CD4-positive, alpha-beta T cell treated with Interferon alpha-2 for 1 hour (primary cell): ENCODE measurements at regions not wholly inside any gene's neighbourhood (a gene's known extent, or its start where the extent isn't known, plus 50 kb on each side); places are given as distances from the start of the nearest gene placed in this dataset.

ENCODE experiments used
- DNase-seq, 2 donors: peaks; one replicate each; pipeline ENCODE4 v3.0.0-alpha.2; 2020 to 2022

GRCh38 chr16:8373676-8374431, 216.5 kb downstream of the TMEM114 start:
- no peak for DNase-seq

- DNase-seq: no peak
Measured at GRCh38 chr16:8372141-8372540, 218.2 kb downstream of the TMEM114 start.

DNA sequence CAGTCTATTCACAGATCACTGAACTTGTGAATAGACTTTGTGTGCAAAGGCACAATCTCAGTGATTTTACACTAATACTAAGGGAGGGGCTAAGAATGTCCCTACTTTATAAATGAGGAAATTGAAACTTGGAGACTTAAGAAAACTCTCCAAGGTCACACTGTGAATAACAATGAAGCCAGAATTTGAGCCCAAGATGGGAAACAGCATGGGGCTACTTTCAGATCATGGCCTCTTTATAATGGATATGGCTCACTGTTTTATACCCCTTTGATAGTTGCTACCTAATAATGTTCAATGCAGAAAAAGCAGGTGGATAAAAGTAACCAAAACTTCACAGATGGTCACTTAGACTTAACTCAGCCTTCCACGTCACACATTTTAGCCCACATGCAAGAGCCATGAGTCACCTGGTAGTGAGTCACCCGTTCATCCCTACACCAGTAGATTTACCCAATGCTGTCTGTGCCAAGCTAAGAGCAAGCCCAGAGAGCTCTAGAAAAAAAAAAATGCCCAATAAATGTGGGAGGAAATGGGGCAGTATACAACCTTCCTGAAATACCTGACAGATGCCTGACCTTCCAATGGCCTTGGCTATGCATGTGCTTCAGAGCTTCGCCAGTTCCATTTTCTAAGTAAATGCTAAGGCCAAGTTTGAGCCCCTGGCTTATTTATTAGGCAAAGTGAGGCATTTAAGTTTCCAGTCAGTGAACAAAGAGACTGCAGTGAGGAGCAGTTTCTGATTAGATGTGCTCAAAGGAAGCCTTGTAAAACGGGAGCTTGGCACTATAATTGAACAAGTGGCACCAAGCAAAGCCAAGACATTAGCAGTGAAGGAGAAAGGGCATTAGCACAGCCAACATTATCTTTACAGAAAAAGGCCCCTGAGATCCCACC, 219.7 kb downstream of the TMEM114 start:
- no peak for DNase-seq

DNA sequence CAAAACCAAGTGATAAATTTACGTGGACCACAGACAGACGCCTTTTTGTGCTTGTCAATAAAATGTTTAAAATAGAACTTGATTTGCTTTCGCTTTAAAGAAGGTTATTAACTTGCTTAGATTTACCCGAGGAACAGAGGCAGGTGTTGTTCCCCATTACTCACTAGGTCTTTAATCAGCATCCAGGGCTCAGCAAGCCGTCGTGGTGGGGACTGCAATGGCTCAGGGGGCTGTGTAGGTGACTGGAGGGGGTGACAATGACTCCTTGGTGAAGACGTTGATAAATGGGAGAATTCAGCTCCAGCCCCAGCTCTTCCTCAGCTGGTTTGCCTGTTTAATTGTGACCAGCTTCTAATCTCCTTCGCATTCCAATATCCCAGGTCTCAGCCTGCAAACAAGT, 231.4 kb downstream of the TMEM114 start:
- no peak for DNase-seq

DNA sequence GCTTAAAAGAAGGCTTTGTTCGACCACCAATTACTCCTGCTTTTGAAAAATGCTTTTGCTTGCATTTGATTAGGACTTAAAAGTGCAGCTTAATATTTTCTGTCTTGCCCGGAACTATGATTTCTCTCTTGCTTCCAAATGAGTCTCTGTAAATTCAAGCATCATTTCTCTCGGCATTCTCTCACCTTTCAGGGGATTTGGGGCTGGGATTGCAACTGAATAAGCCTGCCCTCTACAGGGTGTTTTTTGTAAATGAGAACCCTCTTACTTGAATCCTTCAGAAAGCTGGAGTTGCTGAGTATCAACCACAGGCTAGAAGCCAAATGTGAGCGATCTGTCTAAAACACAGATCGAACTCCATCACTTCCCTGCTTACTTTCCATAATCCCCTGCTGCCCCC, 234.6 kb downstream of the TMEM114 start:
- no peak for DNase-seq

- no peak for DNase-seq
Measured at GRCh38 chr16:8346294-8346693, 244.0 kb downstream of the TMEM114 start.

GRCh38 chr16:8342276-8342675, 248.0 kb downstream of the TMEM114 start:
- DNase-seq: no peak

DNA sequence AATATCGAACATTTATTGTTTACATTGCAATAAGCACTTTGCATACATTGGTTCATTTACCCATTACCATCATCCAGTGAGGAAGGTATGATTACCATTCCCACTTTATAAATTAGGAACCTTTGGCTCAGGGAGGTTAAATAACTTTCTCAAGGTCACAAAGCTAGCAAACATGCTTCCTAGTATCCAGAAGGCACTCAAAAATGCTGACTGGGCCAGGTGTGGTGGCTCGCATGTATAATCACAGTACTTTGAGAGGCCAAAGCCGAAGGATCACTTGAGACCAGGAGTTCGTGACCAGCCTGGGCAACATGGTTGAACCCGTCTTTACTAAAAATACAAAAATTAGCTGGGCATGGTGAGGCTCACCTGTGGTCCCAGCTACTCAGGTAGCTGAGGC, 259.6 kb downstream of the TMEM114 start:
- no peak for DNase-seq

DNA sequence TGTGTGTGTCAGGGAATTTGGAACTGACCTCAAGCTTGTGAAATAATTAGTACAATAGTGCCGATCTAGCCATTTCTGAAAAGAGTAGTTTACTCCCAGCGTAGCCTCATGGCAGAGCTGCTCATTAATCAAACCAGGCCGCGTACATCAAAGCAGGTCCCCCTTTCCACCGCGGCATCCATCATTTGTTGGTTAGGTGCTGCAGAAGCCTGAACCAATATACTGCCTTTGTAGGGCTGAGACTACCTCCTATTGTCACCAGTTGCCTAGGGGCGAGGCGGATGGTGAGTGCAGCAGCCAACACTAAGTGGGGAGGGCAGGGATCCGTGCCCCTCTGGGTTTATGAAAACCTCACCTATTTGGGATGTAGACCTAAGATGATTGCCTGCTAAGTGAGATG, 264.1 kb downstream of the TMEM114 start:
- DNase-seq: no peak

- DNase-seq: no peak
Measured at GRCh38 chr16:8323153-8323552, 267.2 kb downstream of the TMEM114 start.

DNA sequence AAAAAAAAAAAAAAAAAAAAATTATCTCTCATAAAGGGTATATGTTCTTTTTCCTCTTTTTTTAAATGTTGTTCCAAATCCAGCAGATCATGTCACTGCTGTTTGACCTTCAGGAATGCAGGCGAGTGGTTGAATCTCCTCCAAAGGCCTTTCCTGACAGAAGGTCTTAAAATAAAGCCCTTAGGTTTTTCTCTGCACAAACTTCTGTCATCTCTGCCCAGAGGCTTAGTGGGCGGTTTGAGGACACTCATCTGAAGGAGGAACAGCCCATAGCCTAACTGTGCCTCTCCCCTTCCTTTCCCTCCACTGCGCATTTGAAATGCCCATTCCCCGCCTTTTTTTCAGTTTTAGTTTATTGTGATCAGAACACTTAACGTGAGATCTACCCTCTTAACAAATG, 270.2 kb downstream of the TMEM114 start:
- DNase-seq: no peak

GRCh38 chr16:8310816-8311215, 279.5 kb downstream of the TMEM114 start:
- DNase-seq: no peak

DNA sequence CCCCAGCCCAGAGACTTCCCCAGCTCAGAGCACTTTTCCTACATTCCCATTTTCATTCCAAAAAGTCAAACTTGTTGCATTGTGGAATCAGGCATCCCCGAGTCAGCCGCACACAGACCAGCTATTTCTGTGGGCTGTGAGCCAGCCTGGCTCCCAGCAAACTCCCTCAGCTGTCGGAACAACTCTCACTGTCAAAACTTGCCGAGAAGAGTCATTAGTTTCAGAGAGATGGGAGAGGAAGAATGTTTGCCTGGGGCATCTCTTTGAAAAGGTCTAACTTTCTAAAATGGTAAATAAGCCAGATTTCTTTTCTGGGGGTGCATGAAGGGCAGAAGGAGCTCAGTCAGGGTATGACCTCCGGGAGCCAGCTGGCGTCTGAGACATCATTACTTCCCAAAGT, 280.0 kb downstream of the TMEM114 start:
- no peak for DNase-seq

DNA sequence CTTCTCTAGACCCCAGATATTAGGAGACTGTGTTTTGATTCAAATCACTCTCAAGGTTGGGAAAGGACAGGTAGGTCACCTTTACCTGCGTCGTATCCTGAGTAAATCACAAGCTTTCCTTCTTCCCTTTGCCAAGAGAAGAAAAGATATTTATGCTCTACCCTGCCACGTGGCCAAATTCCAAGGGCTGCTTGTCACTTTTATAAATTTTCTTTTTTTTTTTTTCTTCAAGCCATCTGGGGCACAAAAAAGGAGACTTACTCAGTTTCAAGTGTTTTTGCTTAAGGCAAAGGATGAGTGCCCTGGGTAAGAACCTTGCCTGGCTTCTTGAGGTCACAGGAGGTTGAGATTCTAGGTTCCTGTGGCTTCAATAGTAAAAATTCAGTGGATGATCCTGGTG, 285.1 kb downstream of the TMEM114 start:
- DNase-seq: no peak

GRCh38 chr16:8299635-8300034, 290.7 kb downstream of the TMEM114 start:
- no peak for DNase-seq

DNA sequence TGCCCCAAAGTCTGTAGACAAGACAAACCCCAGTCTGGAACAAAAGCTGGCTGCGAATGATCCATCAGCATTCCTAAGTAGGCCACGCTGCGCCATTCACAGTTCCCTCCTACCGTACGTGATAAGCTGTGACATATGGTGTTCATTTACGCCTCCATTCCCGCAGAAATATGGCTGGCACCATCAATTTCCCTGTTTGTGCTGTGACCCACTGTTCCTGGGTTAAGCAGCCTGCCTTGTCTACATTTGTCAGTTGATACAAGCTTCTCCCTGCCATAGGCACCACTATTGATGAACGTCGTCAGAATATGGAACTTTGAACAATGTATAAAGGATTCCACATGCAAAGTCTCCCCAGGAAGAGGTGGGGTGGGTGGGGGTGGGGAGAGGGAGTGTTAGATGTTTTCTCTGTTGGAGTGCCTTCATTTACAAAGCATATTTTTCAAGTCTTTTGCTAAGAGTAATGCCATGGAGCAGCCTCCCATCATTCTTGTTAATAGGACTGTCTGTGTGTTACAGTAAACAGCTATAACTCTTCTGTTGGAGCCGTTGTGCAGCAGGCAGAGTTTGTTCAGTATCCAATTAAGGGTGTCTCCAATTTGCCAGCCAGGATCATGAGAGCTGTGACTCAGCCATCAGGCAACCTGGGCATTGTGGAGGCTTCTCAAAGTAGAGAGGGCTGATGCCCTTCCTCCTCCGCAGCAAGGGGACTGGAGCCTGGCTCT, 294.6 kb downstream of the TMEM114 start:
- DNase-seq: no peak

GRCh38 chr16:8293413-8293812, 296.9 kb downstream of the TMEM114 start:
- no peak for DNase-seq

DNA sequence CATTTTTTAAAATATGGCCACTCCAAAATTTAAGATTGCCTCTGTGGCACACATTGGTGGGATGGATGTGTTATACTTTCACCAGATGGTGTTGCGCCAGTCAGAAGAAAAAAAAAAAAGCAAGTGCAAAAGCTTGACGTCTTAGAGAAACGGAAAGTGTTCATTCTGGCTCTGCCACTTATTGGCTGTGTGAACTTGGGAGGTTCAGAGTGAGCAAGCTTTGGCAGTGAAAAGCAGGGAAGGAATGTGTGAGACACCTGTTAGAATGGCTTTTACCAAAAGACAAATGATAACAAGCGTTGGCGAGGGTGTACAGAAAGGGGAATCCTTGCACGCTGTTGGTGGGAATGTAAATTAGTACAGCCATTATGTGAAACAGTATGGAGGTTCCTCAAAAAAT, 298.0 kb downstream of the TMEM114 start:
- no peak for DNase-seq

GRCh38 chr16:8286348-8286747, 304.0 kb downstream of the TMEM114 start:
- DNase-seq: no peak

DNA sequence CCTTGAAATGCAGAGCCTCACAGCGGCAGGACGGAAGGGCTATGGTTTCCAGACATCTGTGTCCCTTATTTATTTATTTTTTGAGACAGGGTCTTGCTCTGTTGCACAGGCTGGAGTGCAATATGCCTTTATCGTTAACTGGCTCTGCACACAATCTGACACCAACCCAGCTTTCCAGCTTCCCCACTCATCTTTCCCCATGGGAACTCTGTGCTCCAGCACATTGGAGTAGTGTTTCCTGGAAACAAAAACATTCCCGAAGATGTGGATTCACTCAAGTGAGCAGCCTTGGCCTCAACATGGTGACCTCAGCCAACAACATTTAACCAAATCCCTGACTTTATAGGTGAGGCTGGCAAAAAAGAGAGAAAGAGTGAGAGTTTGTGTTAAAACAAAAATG, 307.1 kb downstream of the TMEM114 start:
- DNase-seq: no peak

GRCh38 chr16:8278031-8278580, 312.2 kb downstream of the TMEM114 start:
- DNase-seq: no peak

GRCh38 chr16:8271344-8271743, 319.0 kb downstream of the TMEM114 start:
- DNase-seq: no peak

GRCh38 chr16:8262299-8262698, 328.0 kb downstream of the TMEM114 start:
- DNase-seq: no peak
